ENCODE measurements at regions not wholly inside any gene's neighbourhood (a gene's known extent, or its start where the extent isn't known, plus 50 kb on each side); places are given as distances from the start of the nearest gene placed in this dataset.
"Not testable (repeated sequence)": the region's sequence is repeated elsewhere in the genome, so short reads cannot be mapped to it uniquely, and the experiment has no call there.

DNA sequence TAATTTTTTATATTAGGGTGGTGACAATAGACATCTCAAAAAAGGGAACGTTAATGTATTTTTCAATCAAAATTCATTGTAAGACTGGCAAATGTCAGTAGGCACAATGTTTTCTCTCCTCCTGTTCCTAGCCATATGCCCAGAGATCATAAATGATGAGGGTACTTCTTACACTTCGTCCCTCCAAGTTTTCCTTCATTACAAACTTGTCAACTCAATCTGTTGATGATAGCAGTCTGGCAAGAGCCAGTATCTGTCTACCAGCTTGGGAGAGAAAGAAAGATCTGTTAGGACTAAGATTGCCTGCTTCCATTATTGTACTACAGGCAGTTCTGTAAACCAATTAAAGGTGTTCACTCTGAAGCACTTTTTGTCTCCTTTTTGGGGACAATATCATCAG lies 130.9 kb upstream of the DAAM1 start:
- DNase-seq (ENCODE audit: extremely low read depth, low read depth) = no peak
- TF ChIP-seq, protein P1, sequence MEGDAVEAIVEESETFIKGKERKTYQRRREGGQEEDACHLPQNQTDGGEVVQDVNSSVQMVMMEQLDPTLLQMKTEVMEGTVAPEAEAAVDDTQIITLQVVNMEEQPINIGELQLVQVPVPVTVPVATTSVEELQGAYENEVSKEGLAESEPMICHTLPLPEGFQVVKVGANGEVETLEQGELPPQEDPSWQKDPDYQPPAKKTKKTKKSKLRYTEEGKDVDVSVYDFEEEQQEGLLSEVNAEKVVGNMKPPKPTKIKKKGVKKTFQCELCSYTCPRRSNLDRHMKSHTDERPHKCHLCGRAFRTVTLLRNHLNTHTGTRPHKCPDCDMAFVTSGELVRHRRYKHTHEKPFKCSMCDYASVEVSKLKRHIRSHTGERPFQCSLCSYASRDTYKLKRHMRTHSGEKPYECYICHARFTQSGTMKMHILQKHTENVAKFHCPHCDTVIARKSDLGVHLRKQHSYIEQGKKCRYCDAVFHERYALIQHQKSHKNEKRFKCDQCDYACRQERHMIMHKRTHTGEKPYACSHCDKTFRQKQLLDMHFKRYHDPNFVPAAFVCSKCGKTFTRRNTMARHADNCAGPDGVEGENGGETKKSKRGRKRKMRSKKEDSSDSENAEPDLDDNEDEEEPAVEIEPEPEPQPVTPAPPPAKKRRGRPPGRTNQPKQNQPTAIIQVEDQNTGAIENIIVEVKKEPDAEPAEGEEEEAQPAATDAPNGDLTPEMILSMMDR (IDR thresholded peaks at IDR 0.05; ENCODE audit: low read depth, low read length) = no peak

DNA sequence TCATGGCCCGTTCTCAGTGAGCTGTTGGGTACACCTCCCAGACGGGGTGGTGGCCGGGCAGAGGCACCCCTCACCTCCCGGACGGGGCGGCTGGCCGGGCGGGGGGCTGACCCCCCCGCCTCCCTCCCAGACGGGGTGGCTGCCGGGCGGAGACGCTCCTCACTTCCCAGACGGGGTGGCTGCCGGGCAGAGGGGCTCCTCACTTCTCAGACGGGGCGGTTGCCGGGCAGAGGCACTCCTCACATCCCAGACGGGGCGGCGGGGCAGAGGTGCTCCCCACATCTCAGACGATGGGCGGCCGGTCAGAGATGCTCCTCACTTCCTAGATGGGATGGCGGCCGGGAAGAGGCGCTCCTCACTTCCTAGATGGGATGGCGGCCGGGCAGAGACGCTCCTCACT lies 129.7 kb upstream of the DAAM1 start:
- not testable (repeated sequence) for DNase-seq (ENCODE audit: extremely low read depth, low read depth)

DNA sequence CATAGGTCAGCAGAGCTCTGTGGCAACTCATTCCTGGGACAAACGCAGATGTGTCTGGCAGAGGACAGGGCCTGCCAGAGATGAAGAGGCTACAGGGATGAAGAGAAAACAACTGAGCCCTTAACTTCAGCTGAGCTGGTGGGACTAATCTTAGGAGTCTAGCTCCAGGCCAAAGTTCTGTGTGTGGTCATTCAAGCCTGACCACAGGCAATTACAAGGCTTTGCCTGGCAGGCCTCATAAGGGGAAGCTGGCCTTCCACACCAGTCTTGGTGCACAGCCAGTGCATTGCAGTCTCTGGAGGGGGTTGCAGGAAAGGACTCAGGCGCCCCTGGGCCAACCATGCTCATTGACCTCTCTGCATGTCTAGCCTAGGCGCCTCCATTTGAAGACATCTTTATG lies 127.6 kb upstream of the DAAM1 start:
- TF ChIP-seq, protein P1 (IDR thresholded peaks at IDR 0.05; ENCODE audit: low read depth, low read length) = no peak
- no peak for DNase-seq (ENCODE audit: extremely low read depth, low read depth)

DNA sequence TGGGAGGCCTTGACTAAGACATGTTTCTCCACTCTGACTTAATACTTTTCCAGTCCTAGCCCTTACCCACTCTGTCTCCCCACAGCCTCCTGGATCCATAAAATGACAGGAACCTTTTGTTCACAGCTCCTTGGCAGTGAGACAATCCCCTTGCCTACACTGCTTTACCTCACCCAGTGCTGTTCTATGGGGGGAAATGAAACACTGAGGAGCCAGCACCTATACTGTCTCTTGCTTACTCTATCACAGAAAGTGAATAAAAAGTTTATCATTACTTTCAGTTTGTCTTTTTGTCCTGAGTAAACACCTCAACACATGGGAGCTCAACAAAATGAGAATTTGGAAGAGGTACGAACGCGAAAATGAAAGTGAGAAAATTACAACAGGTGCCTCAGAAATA lies 127.2 kb upstream of the DAAM1 start:
- no peak for DNase-seq (ENCODE audit: extremely low read depth, low read depth)
- TF ChIP-seq, protein P1 (IDR thresholded peaks at IDR 0.05; ENCODE audit: low read depth, low read length) = no peak

DNA sequence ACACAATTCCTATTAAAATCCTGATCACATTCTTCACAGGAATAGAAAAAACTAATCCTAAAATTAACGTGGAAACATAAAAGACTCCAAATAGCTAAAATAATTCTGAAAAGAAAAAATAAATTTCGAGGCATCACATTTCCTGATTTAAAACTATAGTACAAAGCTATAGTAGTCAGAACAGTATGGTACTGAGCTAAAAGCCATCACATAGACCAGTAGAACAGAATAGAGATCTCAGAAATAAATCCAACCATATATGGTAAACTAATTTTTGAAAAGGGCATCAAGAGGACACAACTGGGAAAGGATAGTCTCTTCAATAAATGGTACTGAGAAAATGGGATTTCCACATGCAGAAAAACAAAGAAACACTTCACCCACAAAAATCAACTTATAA lies 125.2 kb upstream of the DAAM1 start:
- DNase-seq (ENCODE audit: extremely low read depth, low read depth) = no peak
- TF ChIP-seq, protein P1 (IDR thresholded peaks at IDR 0.05; ENCODE audit: low read depth, low read length) = no peak

DNA sequence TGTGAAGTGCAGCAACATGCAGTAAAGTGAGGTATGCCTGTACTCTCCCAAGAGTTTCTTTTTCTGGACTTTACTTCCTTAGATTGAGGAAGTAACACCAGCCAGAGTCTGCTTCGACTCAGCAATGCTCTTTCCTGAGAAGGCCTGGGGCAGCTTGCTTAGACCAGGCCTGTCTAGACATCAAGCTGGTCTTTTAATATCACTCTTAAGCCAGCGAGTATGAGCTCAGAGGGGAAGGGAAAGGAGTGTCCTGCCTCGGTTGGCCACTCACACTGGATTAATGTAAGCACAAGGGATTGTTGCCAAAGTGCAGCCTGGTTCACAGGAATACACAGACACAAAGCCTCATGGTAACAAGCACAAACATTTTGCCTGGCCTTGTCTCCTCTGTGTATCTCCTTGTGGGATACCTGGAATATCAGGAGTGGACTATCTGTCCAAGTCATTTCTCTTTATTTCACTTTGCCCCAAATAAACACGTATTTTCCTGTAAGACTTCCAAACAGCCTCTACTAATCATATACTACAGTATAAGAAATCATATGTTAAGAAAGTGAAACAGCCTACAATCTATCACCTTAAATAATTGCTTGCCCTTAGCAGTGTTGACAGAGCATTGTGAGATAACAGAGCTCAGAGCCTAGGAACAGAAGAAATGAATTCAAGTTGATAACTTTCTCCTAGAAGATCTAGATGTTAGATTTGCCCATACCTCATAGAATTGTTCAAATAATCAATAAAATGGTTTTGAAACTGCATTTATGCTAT lies 121.2 kb upstream of the DAAM1 start:
- no peak for DNase-seq (ENCODE audit: extremely low read depth, low read depth)
- TF ChIP-seq, protein P1 (IDR thresholded peaks at IDR 0.05; ENCODE audit: low read depth, low read length) = no peak

DNA sequence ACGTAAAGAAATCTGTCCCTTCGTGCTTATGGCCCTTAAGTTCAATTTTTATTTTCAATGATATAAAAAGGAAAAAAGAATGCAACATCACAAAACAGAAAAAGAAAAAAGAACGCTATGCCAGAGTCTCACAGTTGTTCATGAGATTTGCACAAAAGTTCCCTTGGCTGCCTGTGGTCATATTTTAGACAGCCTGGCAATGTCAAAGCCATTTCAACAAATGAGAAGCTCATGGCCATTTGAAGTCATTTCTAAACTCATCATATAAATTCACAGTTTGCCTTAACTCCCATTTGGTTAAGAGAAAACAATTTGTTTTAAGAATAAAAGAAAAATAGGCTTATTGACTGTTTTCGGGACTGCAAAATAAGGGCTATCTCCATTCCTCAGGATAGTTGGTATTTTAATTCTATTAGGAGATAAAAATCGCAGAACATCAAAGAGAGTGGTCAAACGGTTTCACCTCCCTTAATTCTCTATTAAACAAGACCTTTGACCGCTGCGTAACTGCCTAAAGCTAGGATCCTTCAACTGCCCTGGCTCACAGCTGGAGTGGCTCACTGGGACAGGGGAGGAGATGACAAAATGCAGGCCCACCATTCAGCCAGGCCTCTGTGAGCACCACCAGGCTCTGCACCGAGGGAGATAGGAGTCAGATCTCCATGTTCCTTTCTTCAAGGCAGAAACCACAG lies 119.2 kb upstream of the DAAM1 start:
- TF ChIP-seq, protein P1 (IDR thresholded peaks at IDR 0.05; ENCODE audit: low read depth, low read length) = no peak
- no peak for DNase-seq (ENCODE audit: extremely low read depth, low read depth)
